Activated T-cell treated with anti-CD3 and anti-CD28 coated beads for 48 hours (primary cell): ENCODE measurements at regions not wholly inside any gene's neighbourhood (a gene's known extent, or its start where the extent isn't known, plus 50 kb on each side); places are given as distances from the start of the nearest gene placed in this dataset.

ENCODE experiments used
- DNase-seq: peaks from one replicate; pipeline ENCODE4 v3.0.0-alpha.2; 2020; ENCODE audit warnings: low read depth

- no peak for DNase-seq
Observed at GRCh38 chr12:88251798-88252197, 109.7 kb downstream of the TMTC3 start.

GRCh38 chr12:88253371-88253978 is 111.4 kb downstream of the TMTC3 start:
- DNase-seq, result no peak

GRCh38 chr12:88255224-88255623 is 113.1 kb downstream of the TMTC3 start:
- no peak for DNase-seq

GRCh38 chr12:88255847-88256246 is 113.7 kb downstream of the TMTC3 start:
- no peak for DNase-seq

DNA sequence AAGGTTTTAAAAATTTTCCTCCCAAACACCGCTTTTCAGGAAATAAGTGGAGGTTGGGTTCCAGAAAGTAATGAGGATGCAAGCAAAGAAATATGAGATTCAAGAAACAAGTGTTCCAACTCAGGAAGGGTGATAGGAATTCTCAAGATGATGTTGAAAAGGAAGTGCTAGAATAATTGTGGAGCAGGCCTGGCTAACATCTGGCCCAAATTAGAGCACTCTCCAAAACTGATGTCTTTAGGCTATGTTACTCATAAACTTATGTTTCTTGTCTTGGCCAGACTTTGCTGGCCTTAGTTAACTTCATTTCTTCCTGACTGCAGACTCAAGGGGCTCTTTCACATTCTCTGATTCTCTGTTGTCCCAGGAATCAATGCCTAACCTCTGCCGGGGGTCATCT is 116.3 kb downstream of the TMTC3 start:
- no peak for DNase-seq

DNA sequence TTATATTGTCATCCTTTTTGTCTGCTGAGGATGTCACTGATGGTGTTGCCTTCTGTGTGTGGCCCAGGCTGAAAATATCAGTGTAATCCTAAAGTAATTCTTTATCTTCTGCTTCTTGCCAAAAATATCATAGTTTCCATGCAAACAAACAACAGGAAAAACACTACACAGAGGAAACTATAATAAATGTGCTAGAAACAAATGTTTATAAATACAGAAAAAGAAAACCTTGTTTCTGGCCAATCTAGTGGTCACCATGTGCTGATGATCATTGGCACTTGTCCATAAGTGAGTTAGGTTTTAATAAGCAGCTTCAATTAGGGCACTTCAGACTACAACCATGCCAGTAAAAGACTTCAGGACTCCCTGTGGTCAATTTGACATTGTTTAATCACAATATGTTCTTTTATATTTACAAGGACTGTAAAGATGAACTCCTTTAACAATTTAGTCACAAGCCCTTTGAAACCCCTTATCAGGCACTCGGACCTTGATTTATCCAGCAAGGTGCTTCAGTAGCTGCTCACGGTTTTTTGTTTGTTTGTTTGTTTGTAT is 124.8 kb downstream of the TMTC3 start:
- DNase-seq, result no peak

- no peak for DNase-seq
Observed at GRCh38 chr12:88267630-88268029, 125.5 kb downstream of the TMTC3 start.

DNA sequence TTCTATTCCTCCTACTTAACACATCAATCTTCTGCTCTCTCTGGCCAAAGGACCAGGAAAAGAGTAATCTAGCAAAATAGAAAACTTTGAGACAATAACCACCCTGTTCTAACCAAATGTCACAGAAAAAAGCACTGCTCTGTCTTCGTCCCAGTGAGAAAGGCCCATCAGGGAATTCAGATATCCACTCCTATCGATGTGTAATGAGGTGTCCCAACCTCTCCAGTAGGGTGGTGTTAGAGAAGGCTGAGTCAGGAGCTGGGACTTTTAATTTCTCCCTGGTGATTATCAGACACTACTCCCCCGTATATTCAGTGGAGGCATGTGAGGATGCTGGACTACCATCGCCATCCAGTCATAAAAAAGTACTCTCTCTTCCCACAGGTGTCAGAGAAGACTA is 130.3 kb downstream of the TMTC3 start:
- DNase-seq, result no peak

DNA sequence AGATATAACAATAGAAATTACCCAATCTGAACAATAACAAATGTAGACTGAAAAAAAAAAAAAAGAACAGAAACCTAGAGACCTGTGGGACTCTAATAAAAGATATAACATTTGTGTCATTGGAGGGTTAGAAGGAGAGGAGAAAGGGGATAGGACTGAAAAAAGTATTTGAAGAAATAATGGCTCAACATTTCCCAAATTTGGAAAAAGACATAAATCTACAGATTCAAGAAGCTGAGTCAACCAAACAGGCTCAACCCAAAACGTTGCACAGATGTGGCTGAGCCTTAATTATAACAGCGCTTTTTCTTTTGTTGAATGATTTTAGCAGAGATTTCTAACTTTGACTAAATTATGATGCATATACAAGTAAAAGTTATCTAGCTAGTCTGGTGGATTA is 131.3 kb downstream of the TMTC3 start:
- DNase-seq, result no peak

GRCh38 chr12:88273875-88274274 is 131.8 kb downstream of the TMTC3 start:
- DNase-seq, result no peak

GRCh38 chr12:88291498-88292131 is 149.5 kb downstream of the TMTC3 start:
- DNase-seq, result no peak

GRCh38 chr12:88298014-88298682 is 156.0 kb downstream of the TMTC3 start:
- DNase-seq, result no peak

- peak; percentile 6 for DNase-seq
Observed at GRCh38 chr12:88298761-88299242, 156.7 kb downstream of the TMTC3 start.

- DNase-seq, result peak; percentile 40
Observed at GRCh38 chr12:88299567-88300101, 157.5 kb downstream of the TMTC3 start.

DNA sequence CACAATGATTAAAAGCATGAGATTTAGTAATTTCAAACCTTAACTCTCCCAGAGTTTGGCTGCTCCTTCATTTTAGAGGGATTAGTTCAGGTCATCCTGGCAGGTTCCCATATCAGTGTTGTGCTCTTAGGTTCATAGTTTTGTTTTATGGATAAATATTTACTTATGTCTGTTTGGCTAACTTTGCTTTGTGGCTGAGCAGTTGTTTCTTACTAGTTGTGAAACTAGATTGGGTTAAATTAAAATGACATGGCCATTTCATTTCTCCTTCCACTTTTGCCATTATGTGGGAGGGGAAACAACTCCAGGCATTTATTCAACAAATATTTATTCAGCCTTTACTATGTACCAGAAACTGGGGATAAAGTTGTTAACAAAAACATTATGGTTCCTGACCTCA is 158.8 kb downstream of the TMTC3 start:
- no peak for DNase-seq

DNA sequence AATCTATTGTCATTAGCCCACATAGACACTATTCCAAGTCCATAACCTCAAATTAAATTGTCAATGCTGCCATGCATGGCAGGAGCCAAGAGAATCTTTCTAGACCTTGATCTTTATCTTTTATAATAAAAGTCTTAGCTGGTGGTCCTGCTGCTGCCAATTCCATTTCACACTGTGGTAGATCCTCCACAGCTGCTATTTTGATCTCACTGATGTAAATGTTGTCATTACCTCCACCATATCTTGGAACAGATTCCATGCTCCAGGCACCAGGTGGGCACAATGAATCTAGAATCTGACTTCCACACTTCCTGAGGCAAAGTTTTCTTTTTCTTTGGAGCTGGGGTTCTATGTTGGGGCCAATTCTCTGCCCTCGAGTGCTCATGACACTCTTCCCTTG is 161.2 kb downstream of the TMTC3 start:
- DNase-seq, result no peak

DNA sequence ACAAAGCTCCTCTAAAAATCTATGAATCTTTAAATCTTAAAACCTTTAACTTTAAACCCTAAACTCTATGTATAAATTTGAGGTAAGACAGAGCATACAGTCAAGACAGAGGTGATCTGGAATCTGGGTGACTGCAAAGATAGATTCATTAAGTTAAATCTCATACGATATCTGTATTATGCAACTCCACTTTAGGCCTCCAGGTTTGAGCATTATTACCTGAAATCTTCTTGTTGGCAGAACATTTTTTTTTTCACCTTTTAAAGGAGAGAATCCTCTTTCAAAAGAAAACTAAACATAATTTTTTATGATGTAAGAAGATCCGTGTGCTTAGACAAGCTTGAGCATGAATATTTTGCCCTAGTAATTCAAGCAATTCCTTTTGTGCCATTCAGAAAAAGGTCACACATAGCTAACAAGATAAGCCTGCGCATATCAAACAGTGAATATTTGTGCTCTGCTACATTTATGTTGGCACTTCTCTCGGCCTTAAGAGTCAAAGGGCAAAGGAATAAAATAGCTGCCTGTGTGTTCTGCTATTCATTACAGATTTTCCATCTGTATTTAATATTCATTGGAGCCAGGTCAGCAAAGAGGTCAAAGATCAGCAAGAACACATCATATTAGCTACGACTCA is 163.3 kb downstream of the TMTC3 start:
- DNase-seq, result no peak

- no peak for DNase-seq
Observed at GRCh38 chr12:88306471-88307069, 164.5 kb downstream of the TMTC3 start.

DNA sequence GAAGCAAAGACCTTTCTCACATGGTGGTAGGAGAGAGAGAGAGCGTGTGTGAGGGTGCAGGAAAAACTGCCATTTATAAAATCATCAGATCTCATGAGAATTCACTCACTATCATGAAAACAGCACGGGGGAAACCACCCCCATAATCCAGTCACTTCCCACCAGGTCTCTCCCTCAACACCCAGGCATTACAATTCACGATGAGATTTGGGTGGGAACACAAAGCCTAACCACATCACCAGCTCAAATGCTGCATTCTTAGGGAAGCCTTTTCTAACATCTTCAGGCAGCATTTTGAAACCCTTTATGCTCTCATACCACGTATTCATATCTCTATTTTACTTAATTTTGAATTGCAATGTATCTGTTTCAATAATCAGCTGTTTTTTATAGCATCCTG is 165.9 kb downstream of the TMTC3 start:
- DNase-seq, result no peak

DNA sequence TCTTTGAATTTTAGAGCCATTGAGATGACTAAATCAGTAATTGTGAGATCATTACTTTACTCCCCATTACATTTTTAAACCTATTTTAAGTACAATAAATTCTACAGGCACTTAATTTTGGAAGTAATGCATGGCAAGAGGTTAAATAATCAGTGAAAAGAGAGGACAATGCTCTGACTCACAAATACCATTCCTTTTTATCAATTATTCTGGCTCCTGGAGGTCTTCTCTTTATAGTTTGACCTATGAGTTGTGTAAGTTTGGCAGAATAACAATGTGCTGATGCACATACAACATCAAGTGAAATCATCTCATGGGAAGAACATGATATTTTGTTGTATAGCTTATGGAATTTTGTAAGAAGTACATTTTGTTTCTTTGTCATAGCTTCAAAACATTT is 166.7 kb downstream of the TMTC3 start:
- no peak for DNase-seq

- no peak for DNase-seq
Observed at GRCh38 chr12:88309546-88309945, 167.4 kb downstream of the TMTC3 start.

- no peak for DNase-seq
Observed at GRCh38 chr12:88310069-88310468, 168.0 kb downstream of the TMTC3 start.
